ENCODE measurements at regions not wholly inside any gene's neighbourhood (a gene's known extent, or its start where the extent isn't known, plus 50 kb on each side); places are given as distances from the start of the nearest gene placed in this dataset.
A peak's percentile ranks its signal among the peaks of the same experiment; 100 is the strongest.

DNA sequence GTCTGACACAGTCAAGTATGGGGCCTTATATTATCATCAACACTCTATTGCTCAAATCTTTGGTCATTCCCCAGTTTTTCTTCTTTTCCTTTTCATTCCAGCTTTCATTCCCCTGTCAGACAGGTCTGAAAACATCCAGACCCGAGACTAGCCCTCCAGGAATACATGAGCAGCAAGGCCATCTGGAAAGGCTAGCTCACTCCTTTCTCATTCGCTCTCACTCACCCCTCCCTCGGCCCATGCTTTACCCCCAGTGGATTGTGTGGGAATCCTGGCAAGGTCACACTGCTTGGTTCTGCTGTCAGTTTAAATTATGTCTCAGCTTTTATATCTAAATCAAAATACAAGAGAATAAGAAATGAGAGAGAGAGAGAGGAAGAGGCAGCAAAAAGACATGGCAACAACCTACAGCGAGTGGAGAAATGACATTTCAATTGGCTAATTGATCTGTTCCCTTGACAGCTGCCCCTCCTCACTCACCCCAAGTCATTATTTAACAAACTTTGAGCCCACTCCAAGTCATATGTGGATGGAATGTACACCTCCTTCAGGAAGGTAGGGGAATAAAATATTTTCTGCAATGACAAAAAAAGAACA is 962.2 kb downstream of the TUSC7 start:
- TF ChIP-seq, protein P1, sequence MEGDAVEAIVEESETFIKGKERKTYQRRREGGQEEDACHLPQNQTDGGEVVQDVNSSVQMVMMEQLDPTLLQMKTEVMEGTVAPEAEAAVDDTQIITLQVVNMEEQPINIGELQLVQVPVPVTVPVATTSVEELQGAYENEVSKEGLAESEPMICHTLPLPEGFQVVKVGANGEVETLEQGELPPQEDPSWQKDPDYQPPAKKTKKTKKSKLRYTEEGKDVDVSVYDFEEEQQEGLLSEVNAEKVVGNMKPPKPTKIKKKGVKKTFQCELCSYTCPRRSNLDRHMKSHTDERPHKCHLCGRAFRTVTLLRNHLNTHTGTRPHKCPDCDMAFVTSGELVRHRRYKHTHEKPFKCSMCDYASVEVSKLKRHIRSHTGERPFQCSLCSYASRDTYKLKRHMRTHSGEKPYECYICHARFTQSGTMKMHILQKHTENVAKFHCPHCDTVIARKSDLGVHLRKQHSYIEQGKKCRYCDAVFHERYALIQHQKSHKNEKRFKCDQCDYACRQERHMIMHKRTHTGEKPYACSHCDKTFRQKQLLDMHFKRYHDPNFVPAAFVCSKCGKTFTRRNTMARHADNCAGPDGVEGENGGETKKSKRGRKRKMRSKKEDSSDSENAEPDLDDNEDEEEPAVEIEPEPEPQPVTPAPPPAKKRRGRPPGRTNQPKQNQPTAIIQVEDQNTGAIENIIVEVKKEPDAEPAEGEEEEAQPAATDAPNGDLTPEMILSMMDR (conservative IDR thresholded peaks at IDR 0.05; ENCODE audit: control insufficient read depth, insufficient read depth, low read depth, low read length): no peak
- peak; percentile 34 for DNase-seq (ENCODE audit: low read depth)

DNA sequence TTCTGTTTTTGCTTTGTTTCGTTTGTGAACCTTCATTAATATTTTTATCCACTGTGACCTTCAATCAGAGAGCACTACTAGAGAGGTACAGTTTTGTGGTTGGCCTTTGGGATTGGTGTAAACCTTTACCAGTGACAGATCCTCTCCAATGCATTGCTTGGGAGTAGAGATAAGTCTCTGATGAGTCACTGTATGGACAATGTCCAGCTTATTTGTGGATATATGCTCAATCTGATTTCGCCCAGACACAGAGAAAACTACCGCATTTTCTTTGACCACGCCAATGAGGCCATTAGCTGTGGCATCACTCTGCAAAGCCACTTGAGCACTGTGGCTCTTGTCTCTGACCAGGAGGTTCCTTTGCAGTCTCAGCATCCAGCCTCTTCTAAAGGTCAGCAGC is 964.7 kb downstream of the TUSC7 start:
- no peak overlapping the region for H3K4me3 ChIP-seq (ENCODE audit: control insufficient read depth, low read depth, low read length)
- TF ChIP-seq, protein P1 (conservative IDR thresholded peaks at IDR 0.05; ENCODE audit: control insufficient read depth, insufficient read depth, low read depth, low read length): no peak
- peak; percentile 18 for DNase-seq (ENCODE audit: low read depth)

More for the DNA sequence above, 962.2 kb downstream of the TUSC7 start:
- no peak overlapping the region for H3K4me3 ChIP-seq (ENCODE audit: control insufficient read depth, low read depth, low read length)

DNA sequence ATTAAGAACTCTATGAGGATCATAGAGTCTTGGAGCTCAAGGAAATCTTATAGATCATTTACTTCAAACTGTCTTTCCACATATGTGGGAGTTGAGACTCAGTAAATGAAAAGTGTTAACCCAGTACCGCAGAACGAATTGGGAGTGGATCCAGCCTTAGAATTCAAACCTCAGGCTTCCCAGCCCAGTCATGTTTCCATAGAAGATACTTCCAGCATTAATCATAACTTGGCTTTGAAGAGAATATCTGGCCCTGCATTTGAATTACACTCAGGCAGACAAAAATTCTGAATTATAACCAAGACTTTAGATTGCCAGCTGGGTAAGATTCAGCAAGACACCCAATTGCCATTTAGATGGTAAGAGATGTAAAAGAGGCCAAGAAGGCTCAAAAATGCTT is 972.0 kb downstream of the TUSC7 start:
- peak; percentile 86 for DNase-seq (ENCODE audit: low read depth)
- H3K4me3 ChIP-seq (ENCODE audit: control insufficient read depth, low read depth, low read length): no peak overlapping the region
- TF ChIP-seq, protein P1 (conservative IDR thresholded peaks at IDR 0.05; ENCODE audit: control insufficient read depth, insufficient read depth, low read depth, low read length): no peak

DNA sequence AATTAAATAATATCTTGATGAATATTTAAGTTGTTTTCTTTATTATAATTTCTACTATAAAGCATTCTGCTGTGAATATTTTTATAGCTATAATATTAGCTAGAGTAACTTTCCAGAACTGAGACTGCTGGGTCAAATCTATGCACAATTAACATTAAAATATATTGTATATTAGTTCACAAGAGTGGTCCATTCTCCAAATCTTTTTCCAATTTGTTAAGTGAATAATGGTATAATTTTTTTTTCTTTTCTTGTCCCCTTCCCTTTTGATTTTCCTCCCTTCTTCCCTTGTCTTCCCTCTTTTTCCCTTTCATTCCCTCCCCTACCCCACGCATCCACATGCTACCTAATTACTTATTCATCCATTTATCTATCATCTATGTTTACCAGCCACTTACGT is 977.5 kb downstream of the TUSC7 start:
- TF ChIP-seq, protein P1 (conservative IDR thresholded peaks at IDR 0.05; ENCODE audit: control insufficient read depth, insufficient read depth, low read depth, low read length): no peak
- no peak for DNase-seq (ENCODE audit: low read depth)
- no peak overlapping the region for H3K4me3 ChIP-seq (ENCODE audit: control insufficient read depth, low read depth, low read length)

DNA sequence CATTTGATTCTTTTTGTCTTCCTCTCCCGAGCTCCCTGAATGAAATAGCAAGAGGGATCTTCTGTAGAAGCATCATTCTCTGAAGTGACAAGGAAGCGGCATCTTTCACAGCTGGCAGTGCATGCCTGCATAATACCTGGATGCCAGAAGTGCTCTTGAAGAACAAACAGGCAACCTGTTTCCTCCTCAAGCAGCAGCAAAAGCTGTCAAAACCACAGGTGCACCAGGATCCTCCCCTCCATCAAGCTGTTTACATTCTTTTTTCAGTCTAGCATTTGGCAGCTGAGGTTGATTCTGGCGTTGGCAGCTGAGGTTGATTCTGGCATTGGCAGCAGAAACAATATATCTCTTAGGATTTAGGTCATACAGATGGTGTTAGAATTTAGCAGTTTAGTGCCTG is 979.0 kb downstream of the TUSC7 start:
- DNase-seq (ENCODE audit: low read depth): no peak
- TF ChIP-seq, protein P1 (conservative IDR thresholded peaks at IDR 0.05; ENCODE audit: control insufficient read depth, insufficient read depth, low read depth, low read length): no peak
- H3K4me3 ChIP-seq (ENCODE audit: control insufficient read depth, low read depth, low read length): no peak overlapping the region

DNA sequence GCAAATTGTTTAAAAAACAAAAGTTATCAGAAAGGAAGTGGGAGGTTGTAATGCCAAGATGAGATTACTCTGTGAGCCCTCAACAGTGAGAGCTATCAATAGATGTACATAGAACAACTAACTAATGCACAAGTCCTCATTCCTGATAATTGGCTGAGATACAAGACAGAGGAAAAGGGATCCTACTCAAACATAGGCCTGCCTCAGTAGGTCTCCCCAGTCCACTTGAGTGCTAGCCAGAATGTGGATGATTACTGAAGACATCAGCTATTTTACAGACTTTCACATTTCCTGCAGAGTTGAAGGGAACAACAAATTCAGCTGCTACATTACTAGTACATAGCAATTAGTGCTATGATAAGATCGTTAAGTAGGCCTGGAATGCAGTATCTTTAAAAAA is 981.9 kb downstream of the TUSC7 start:
- no peak for DNase-seq (ENCODE audit: low read depth)
- H3K4me3 ChIP-seq (ENCODE audit: control insufficient read depth, low read depth, low read length): no peak overlapping the region
- TF ChIP-seq, protein P1 (conservative IDR thresholded peaks at IDR 0.05; ENCODE audit: control insufficient read depth, insufficient read depth, low read depth, low read length): no peak

Data from fibroblast of mammary gland (primary cell).